Stimulated activated naive B cell treated with anti-CD40 and anti-IgM and Interleukin-4, amounts not matched to agents 10 μg/mL and 1 μg/mL and 100 μg/mL, for 72 hours (primary cell): ENCODE measurements at regions not wholly inside any gene's neighbourhood (a gene's known extent, or its start where the extent isn't known, plus 50 kb on each side); places are given as distances from the start of the nearest gene placed in this dataset.

Experiments used
- ATAC-seq, 2 donors: fragments of 150-1000 bp; cut with Tn5 transposase; replicated peaks; 2 replicates each; pipeline ENCODE4 v1.10.0; 2021; ENCODE audit warnings: moderate library complexity in 1 of 2
- DNase-seq: peaks from one replicate; pipeline ENCODE4 v3.0.0; 2021
- H3K27ac Mint-ChIP-seq: one replicate; pipeline ENCODE4 v1.8.0; 2022; ENCODE audit warnings: mild to moderate bottlenecking, mixed read lengths
- H3K27me3 Mint-ChIP-seq, 2 donors: one replicate each; pipeline ENCODE4 v1.8.0; 2022; ENCODE audit warnings: mixed read lengths in 2 of 2
- H3K36me3 Mint-ChIP-seq, 2 donors: one replicate each; pipeline ENCODE4 v1.8.0; 2022; ENCODE audit warnings: mixed read lengths in 2 of 2, mild to moderate bottlenecking in 1 of 2
- H3K4me1 Mint-ChIP-seq, 2 donors: one replicate each; pipeline ENCODE4 v1.8.0; 2022; ENCODE audit warnings: mixed read lengths in 2 of 2, mild to moderate bottlenecking in 1 of 2
- H3K4me3 Mint-ChIP-seq, 2 donors: one replicate each; pipeline ENCODE4 v1.8.0; 2022; ENCODE audit warnings: mild to moderate bottlenecking in 2 of 2, mixed read lengths in 2 of 2, moderate library complexity in 1 of 2
- H3K9me3 Mint-ChIP-seq, 2 donors: one replicate each; pipeline ENCODE4 v1.8.0; 2022; ENCODE audit warnings: mixed read lengths in 2 of 2, mild to moderate bottlenecking in 1 of 2

GRCh38 chr10:31593124-31593523, 274.1 kb downstream of the ZEB1 start:
- DNase-seq (no peak), ATAC-seq (no peak)
- Mint-ChIP-seq H3K36me3 (peaks cover 0 to 10% of the 10 kb centered on the region in 2 donors), H3K27ac (no peak overlapping the region), H3K27me3 (peaks cover 16 to 20% of the 10 kb centered on the region in 2 donors), H3K4me3 (no peak overlapping the region), H3K4me1 (no peaks in the 10 kb centered on the region), H3K9me3 (peaks cover 9 to 11% of the 10 kb centered on the region in 2 donors)

GRCh38 chr10:31591569-31591968, 272.6 kb downstream of the ZEB1 start:
- Mint-ChIP-seq H3K9me3 (peaks cover 9 to 11% of the 10 kb centered on the region in 2 donors), H3K36me3 (peaks cover 0 to 10% of the 10 kb centered on the region in 2 donors), H3K27me3 (peaks cover 16 to 26% of the 10 kb centered on the region in 2 donors), H3K4me3 (no peak overlapping the region), H3K4me1 (peaks cover 0 to 5% of the 10 kb centered on the region in 2 donors), H3K27ac (no peak overlapping the region)
- ATAC-seq, result no peak
- DNase-seq, result no peak

- Mint-ChIP-seq H3K36me3 (peaks cover 0 to 10% of the 10 kb centered on the region in 2 donors), H3K4me1 (peaks cover 0 to 5% of the 10 kb centered on the region in 2 donors), H3K9me3 (peaks cover 9 to 11% of the 10 kb centered on the region in 2 donors), H3K4me3 (no peak overlapping the region), H3K27me3 (peaks cover 16 to 28% of the 10 kb centered on the region in 2 donors), H3K27ac (no peak overlapping the region)
- DNase-seq (no peak), ATAC-seq (no peak)
Measured at GRCh38 chr10:31590023-31590800, 271.2 kb downstream of the ZEB1 start.

- H3K4me3 Mint-ChIP-seq, result no peak overlapping the region
- no peak for DNase-seq
- H3K9me3 Mint-ChIP-seq, result peaks cover 6 to 11% of the 10 kb centered on the region in 2 donors
- no peak for ATAC-seq
- peaks cover 21 to 28% of the 10 kb centered on the region in 2 donors for H3K27me3 Mint-ChIP-seq
- peaks cover 2 to 10% of the 10 kb centered on the region in 2 donors for H3K36me3 Mint-ChIP-seq
- H3K4me1 Mint-ChIP-seq, result peaks cover 5 to 9% of the 10 kb centered on the region in 2 donors
- H3K27ac Mint-ChIP-seq, result no peak overlapping the region
Measured at GRCh38 chr10:31587691-31588090, 268.7 kb downstream of the ZEB1 start.

GRCh38 chr10:31586723-31587638, 268.0 kb downstream of the ZEB1 start:
- Mint-ChIP-seq H3K9me3 (peaks cover 4 to 7% of the 10 kb centered on the region in 2 donors), H3K4me3 (peak overlapping the region in 1 of 2 donors; percentile 10), H3K27me3 (peaks cover 16 to 24% of the 10 kb centered on the region in 2 donors), H3K27ac (no peak overlapping the region), H3K4me1 (peaks cover 11 to 16% of the 10 kb centered on the region in 2 donors), H3K36me3 (peaks cover 2 to 6% of the 10 kb centered on the region in 2 donors)
- DNase-seq (no peak), ATAC-seq (peak in 1 of 2 donors; percentile 25)

- Mint-ChIP-seq H3K27me3 (peaks cover 15% of the 10 kb centered on the region in 2 donors), H3K4me3 (no peak overlapping the region), H3K36me3 (peaks cover 0 to 2% of the 10 kb centered on the region in 2 donors), H3K4me1 (peaks cover 14 to 21% of the 10 kb centered on the region in 2 donors), H3K27ac (no peak overlapping the region), H3K9me3 (peaks cover 0 to 2% of the 10 kb centered on the region in 2 donors)
- ATAC-seq, result no peak
- DNase-seq, result no peak
Measured at GRCh38 chr10:31584876-31585275, 265.9 kb downstream of the ZEB1 start.

- no peak for DNase-seq
- H3K27me3 Mint-ChIP-seq, result peaks cover 14 to 15% of the 10 kb centered on the region in 2 donors
- peaks cover 14 to 21% of the 10 kb centered on the region in 2 donors for H3K4me1 Mint-ChIP-seq
- H3K4me3 Mint-ChIP-seq, result no peak overlapping the region
- no peak overlapping the region for H3K27ac Mint-ChIP-seq
- peaks cover 0 to 2% of the 10 kb centered on the region in 2 donors for H3K36me3 Mint-ChIP-seq
- peaks cover 0 to 2% of the 10 kb centered on the region in 2 donors for H3K9me3 Mint-ChIP-seq
- ATAC-seq, result no peak
Measured at GRCh38 chr10:31584098-31584631, 265.1 kb downstream of the ZEB1 start.

- ATAC-seq (no peak), DNase-seq (no peak)
- peaks cover 0 to 2% of the 10 kb centered on the region in 2 donors for H3K36me3 Mint-ChIP-seq
- H3K27ac Mint-ChIP-seq, result no peak overlapping the region
- H3K9me3 Mint-ChIP-seq, result peaks cover 0 to 4% of the 10 kb centered on the region in 2 donors
- no peak overlapping the region for H3K4me3 Mint-ChIP-seq
- H3K4me1 Mint-ChIP-seq, result peaks cover 15 to 21% of the 10 kb centered on the region in 2 donors
- H3K27me3 Mint-ChIP-seq, result peaks cover 14 to 15% of the 10 kb centered on the region in 2 donors
Measured at GRCh38 chr10:31583293-31583692, 264.3 kb downstream of the ZEB1 start.

GRCh38 chr10:31582365-31583052, 263.5 kb downstream of the ZEB1 start:
- Mint-ChIP-seq H3K9me3 (peaks cover under 1 to 4% of the 10 kb centered on the region in 2 donors), H3K36me3 (peaks cover 0 to 2% of the 10 kb centered on the region in 2 donors), H3K27me3 (peaks cover 14 to 15% of the 10 kb centered on the region in 2 donors), H3K4me1 (peaks cover 15 to 21% of the 10 kb centered on the region in 2 donors), H3K27ac (peak overlapping the region; percentile 45), H3K4me3 (peak overlapping the region; percentile 52 to 58)
- peak in 1 of 2 donors; percentile 16 for ATAC-seq
- no peak for DNase-seq

- ATAC-seq, result peak; percentile 96
- peak; percentile 57 for DNase-seq
- Mint-ChIP-seq H3K9me3 (peaks cover 5 to 7% of the 10 kb centered on the region in 2 donors), H3K36me3 (peaks cover 0 to 2% of the 10 kb centered on the region in 2 donors), H3K27me3 (peaks cover 9 to 15% of the 10 kb centered on the region in 2 donors), H3K27ac (peak overlapping the region; percentile 45), H3K4me1 (peaks cover 15 to 16% of the 10 kb centered on the region in 2 donors), H3K4me3 (peak overlapping the region; percentile 52 to 58)
Measured at GRCh38 chr10:31581741-31582323, 262.8 kb downstream of the ZEB1 start.

- Mint-ChIP-seq H3K27ac (no peak overlapping the region), H3K36me3 (peaks cover 2 to 4% of the 10 kb centered on the region in 2 donors), H3K9me3 (peaks cover 9% of the 10 kb centered on the region in 2 donors), H3K4me1 (peaks cover 15 to 16% of the 10 kb centered on the region in 2 donors), H3K4me3 (no peak overlapping the region), H3K27me3 (peaks cover 13 to 15% of the 10 kb centered on the region in 2 donors)
- no peak for DNase-seq
- no peak for ATAC-seq
Measured at GRCh38 chr10:31580646-31581045, 261.6 kb downstream of the ZEB1 start.
